GM21423 (cell line): ENCODE measurements at regions not wholly inside any gene's neighbourhood (a gene's known extent, or its start where the extent isn't known, plus 50 kb on each side); places are given as distances from the start of the nearest gene placed in this dataset.

Source experiments
- ATAC-seq: cut with Tn5 transposase; IDR thresholded peaks from one replicate; pipeline ENCODE4 v1.9.1; 2021; ENCODE audit warnings: mild to moderate bottlenecking, moderate library complexity; ENCODE audit not compliant: unreplicated experiment

GRCh38 chr2:16019617-16020351 lies 79.4 kb downstream of the MYCN start:
- no peak for ATAC-seq

- no peak for ATAC-seq
Observed at GRCh38 chr2:16019060-16019480, 78.7 kb downstream of the MYCN start.

GRCh38 chr2:16018277-16019059 lies 78.1 kb downstream of the MYCN start:
- ATAC-seq, result no peak

DNA sequence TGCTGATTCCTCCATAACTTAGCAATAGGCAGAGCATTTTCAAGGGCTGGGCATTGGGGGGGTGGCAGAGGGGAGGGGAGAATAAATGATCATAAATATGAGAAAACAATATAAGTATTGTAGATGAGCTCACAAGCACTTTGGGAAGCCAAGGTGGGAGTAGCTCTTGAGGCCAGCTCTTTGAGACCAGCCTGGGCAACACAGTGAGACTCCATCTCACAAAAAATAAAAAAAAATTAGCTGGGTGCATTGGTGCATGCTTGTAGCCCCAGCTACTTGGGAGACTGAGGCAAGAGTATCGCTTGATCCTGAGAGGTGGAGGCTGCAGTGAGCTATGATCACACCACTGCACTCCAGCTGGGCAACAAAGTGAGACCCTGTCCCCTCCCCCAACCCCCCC lies 75.9 kb downstream of the MYCN start:
- ATAC-seq, result no peak

DNA sequence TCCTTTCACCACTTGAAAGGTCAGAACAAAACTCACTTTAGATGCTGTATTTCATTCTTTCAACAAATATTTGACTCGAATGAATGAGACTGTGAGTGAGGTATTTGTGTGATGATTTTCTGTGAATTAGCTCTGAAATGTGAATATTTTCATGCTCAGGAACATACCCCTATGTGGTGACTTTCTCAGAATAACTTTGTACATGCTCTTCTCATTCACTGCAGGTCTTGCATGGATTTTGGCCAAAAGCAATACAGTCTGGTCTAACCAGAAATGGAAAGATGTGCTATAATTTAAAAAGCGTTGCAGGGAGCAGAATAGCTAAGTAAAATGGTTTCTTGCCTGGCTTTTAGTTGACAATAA lies 75.5 kb downstream of the MYCN start:
- ATAC-seq, result no peak

- no peak for ATAC-seq
Observed at GRCh38 chr2:16015210-16015902, 75.0 kb downstream of the MYCN start.

DNA sequence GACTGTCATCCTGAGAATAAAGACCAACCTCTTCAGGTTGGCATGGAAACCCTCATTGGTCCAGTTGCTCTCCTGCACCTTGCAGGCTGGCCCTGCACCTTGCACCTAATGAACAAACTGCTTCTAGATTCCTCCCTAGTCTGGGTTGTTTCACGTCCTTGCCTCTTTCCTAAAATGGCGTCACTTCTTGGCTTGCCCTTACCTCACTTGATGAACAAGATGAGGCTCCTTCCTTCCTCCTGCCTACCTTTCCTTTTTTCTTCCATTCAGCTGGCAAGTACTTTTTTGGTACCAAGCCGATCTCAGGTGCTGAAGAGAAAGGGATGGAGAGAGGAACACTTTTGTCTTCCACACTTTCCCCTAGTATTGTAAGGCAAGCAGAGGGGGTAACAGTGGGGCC lies 74.5 kb downstream of the MYCN start:
- ATAC-seq, result no peak

- no peak for ATAC-seq
Observed at GRCh38 chr2:16014041-16014787, 73.9 kb downstream of the MYCN start.

- ATAC-seq, result no peak
Observed at GRCh38 chr2:16013359-16013911, 73.1 kb downstream of the MYCN start.

DNA sequence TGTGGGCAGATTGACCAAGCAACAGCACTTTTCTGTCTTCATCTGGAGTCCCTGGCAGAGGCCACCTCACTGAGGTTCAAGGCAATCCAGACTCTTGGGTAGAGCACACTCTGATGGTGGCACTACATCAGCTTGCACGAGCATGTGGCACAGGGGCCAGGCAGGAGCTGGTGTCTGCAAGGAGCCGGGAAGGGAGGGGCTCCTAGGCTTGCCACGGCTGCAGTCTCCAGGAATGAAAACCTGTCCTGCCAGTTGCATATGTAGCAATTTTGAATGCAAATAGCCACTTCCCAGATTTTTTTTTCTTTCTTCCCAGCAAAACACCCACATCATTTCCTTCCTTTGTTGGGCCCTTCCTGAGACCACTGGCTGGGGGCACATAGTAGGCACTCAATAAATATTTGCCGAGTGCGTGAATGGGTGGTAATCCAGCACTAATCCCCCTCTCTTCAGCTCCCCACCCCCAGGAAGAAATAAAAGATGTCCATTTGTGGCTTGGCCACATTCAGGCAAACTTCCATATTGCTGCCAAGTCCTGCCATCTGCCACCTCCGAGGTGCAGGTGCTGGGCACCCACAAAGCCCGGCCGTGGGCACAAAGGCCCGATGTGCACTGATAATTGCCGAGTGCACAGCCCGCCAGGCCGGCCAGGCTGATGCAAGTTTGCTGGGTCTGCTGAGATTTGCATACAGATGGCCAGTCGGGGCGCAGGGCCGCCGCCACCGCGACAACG lies 72.4 kb downstream of the MYCN start:
- no peak for ATAC-seq

DNA sequence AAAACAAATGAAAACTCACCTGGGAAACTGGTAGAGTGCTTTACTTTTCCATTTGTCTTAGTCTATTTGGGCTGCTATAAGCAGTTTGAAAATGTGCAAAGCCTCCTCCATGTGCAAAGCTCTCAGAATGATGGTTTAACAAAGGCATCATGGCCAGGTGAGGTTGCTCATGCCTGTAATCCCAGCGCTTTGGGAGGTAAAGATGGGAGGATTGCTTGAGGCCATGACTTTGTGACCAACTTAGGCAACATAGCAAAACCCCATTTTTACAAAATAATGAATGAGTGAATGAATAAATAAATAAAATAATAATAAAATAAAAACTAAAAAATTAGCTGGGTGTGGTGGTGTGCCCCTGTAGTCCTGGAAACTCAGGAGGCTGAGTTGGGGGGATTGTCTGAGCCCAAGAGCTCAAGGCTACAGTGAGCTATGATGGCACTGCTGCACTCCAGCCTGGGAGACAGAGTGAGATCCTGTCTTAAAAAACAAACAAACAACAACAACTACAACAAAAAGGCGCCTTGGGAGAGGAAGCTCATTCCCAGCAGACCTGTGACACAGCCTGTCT lies 71.8 kb downstream of the MYCN start:
- no peak for ATAC-seq

- no peak for ATAC-seq
Observed at GRCh38 chr2:16011621-16011960, 71.2 kb downstream of the MYCN start.

- no peak for ATAC-seq
Observed at GRCh38 chr2:16010951-16011620, 70.7 kb downstream of the MYCN start.

DNA sequence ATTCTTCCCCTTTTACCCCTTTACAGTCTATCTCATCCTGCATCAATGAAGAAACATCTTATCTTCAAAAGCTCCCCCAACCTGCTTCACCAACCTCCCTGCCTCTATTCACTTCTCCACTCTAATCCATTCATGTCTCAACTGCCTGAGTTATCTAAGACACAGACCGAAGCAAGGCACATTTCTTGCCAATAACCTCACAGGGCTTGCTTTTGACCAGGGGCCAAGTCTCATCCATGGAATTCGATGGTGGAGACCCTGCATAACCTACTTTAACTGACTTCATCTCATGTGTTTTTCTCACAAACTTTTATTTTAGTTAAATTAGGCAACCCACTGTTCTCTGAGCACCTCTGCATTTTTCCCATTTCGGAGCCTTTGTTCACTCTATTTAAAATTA lies 69.7 kb downstream of the MYCN start:
- ATAC-seq, result no peak

DNA sequence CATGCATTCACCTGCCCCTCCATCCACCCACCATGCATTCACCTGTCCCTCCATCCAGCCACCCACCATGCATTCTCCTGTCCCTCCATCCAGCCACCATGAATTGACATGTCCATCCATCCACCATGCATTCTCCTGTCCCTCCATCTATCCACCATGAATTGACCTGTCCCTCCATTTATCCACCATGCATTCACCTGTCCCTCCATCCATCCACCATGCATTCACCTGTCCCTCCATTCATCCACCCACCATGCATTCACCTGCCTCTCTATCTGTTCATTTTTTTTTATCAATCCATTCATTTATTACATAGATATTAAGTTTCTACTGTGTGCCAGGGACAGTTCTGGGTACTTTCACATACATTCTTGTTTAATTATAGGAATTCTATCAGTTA lies 69.2 kb downstream of the MYCN start:
- no peak for ATAC-seq

GRCh38 chr2:16008856-16009255 lies 68.5 kb downstream of the MYCN start:
- no peak for ATAC-seq

DNA sequence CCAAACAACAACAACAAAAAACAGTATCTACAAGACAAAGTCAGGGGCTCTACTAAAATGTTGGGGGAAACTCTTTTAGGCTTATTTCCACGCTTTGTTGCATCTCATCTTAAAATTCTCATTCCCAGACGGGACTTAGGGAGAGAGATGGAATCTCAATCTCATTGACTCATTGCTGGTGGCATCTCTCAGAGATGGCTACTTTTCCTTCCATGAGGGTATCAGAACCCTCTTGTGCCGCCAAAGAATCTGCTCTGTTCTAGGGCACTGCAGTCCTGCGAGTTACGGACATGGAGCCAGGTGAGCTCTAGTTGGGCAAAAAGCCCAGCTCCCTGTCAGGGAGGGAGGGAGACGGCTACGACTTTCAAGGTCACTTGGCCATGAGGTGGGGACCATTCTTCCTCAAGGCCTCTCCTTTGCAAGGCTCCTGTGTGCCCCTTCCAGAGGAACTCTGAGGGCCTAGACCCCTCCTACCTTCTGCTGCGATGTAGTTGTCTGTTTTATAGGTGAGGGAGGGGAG lies 68.0 kb downstream of the MYCN start:
- ATAC-seq, result no peak

DNA sequence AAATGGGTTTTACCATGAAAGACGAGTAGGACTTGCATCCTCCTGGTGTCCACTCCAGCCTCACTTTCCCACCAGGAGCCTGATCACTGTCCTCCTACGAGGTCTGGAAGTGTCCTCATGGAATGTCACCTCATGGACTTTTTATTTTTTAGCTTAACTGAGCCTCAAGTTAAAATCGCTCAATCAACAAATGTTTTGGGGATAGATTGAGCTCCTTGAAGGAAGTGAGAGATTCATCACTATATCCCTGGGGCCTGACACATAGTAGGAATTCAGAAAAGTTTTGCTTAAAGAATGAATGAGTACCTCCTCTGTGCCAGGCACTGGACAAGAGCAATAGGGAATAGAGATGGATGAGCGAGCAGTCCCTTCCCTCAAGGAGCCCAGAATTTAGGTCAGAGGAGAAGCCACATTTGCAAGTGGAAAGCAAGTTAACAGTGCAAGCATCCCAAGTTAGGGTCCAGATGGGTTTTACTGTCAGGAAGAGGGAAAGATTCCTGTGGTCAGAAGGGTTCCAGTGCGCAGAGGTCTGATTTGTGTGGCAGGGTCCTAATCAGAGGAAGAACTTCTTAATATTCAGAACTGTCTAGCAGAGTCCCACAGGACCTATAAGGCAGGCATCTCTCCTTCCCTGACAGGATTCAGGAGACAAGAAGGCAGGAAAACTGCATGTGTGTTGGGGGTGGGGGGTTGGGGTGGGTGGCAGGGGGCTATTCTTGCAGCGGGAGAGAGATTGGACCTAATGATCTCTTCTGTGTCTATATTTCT lies 67.0 kb downstream of the MYCN start:
- ATAC-seq, result no peak
